CD4-positive, alpha-beta T cell treated with Interleukin-4 for 4 hours (primary cell): ENCODE measurements at regions not wholly inside any gene's neighbourhood (a gene's known extent, or its start where the extent isn't known, plus 50 kb on each side); places are given as distances from the start of the nearest gene placed in this dataset.

Source experiments
- DNase-seq: peaks from one replicate; pipeline ENCODE4 v3.0.0-alpha.2; 2020

DNA sequence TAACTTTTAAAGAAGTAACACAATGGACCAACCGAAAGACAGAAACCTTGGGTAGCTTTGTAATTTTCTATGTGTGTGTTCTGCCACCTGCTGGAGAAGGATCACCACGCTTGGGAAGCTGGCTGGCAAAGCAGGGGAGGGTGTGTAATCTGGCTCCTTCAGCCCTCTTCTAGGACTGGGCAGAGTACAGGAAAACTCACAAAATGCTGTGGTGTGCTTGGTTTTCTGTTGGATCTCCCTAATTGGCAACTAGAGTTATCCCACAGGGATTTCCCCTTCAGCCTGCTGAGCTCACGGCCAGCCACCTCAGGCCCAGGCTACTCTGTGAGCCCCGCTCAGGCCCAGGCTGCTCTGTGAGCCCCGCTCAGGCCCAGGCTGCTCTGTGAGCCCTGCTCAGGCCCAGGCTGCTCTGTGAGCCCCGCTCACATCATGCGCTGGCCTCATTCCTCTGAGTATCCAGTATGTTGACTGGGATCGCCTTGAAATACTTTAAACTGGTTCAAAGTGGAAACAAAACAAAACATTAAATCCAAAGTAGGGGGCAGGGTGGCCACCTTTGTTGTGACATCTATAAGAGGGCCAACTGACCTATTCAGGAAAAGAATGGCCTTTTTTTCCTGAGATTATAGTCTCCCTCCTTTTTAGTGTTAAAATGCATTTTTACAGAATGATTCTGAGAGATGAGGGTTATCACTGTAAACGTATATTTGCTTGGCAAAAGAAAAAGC lies 52.0 kb upstream of the RNU6-8 start:
- DNase-seq = peak; percentile 52

DNA sequence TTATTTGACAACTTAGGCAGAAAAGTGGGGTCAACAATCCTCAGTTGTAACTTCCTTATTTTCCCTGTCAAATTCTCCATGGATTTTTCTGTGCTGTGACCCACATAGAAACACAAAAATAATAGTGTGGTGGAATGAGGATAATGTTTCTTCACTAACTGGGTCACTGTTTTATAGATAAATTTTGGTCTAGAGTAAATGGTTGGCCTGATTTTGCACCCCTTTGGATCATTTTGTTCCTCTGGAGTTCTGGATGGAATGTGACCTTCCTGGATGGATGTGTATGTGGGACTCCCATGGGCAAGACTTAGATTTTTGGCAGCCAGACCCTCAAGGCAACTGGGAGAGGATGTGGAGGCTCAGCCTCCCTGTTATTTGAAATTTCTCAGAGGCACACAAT lies 52.7 kb upstream of the RNU6-8 start:
- DNase-seq = no peak

DNA sequence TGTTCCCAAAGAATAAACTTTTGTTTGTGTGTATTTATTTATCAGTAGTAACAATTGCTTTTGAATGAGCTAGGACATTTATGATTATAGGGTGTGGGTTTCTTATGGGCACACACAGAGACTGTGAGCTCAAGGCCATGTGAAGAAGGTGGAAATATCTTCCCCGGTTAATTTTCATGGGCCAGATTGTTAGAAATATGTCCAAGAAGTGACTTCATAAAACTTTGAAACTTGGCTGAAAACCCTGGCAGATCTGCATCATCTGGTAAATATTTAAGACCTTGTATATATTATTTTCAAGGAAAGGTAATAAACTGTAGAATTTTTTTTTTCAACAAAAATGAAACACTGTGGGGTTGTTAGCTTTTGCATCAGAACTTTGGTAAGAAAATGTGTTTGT lies 53.5 kb upstream of the RNU6-8 start:
- DNase-seq = no peak

DNA sequence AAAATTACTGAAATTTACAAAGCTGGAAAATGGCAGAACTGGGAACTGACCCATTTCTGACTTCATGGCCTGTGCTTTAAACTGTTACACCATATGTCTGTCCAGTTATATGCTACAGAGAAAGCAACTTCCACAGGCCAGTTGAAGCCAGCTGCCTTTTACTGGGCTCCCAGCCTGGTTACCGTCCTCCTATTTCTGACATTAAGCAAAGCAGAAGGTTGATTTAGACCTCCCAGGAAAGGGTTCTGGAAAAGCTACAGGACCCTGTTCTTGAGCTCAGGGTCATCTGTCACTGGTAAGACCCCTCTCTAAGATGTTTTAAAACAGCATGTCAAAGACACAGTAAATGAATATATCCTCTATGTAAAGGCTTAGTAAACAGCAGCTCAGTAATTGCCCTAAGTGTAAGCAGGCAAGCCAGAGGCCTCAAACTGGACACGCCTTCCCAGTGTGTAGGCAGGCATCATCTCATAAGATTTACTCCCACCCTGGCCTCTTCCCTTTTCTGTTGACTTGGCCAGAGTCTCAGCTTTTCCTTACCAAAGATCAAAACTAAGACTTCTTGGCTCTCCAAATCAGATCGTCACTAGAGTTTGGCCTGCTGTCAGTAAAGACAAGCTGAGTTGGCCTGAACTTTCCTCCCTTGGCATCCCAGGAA lies 55.4 kb upstream of the RNU6-8 start:
- no peak for DNase-seq

DNA sequence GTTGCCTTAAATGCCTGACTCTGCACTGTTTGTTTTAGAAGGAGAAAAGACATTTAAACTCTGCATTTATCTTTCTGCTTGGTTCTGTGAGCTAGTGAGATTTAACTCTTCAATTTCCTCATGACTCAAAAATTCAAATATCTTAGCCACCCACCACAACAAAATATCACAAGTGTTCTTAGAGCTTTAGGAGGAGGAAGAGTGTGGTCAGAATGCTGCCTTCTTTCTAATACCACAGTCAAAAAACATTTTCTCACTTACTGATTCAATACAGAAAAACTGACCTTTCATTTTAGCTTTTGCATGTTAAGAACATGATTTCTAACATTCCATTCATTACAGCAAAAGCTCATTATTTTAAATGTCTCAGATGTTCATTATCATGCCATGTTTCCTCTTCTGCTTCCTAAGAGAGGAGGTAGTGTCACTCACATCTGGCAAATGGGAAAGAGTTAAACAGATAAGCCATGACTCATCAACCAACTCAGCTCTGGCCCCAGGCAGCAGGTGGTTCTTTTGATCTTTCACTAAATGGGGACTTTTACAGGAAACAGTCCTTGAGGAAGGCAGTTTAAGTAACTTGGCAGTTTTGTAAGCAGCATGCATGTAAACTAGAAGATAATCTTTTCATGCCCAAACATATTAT lies 56.4 kb upstream of the RNU6-8 start:
- DNase-seq = no peak

DNA sequence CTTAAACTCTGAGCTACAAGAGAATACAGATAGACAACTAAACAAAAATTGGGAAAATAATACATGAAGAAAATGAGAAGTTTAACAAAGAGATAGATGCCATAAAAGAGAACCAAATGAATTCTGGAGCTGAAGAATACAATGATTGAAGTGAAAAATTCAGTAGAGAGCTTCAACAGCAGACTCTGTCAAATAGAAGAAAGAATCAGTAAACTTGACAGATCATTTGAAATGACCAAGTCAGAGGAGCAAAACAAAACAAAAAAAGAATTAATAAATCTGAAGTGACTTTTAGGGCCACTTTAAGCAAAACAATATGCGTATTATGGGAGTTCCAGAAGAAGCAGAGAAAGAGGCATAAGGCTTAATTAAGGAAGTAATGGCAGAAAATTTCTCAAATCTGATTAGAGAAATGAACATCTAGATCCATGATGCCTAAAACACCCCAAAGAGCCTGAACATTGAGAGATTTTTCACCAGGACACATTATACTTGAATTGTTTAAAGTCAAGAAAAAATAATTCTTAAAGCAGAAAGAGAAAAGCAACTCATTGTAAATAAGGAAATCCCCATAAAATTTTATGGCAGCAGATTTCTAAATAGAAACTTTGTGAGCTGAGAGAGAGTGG lies 61.0 kb upstream of the RNU6-8 start:
- DNase-seq = no peak

DNA sequence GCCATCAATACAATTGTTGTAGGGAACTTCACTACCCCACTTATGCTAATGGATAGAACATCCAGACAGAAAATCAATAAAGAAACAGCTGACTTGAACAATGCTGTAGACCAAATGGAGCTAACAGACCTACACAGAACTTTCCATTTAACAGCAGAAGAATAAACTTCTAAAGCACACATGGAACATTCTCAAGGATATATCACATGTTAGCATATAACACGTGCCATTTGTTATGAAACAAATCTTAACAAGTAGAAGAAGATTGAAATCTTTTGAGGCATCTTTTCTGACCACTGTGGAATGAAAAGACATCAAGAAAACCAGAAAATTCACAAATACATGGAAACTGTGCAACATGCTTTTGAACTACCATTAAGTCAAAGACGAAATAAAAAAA lies 62.5 kb upstream of the RNU6-8 start:
- DNase-seq = no peak

DNA sequence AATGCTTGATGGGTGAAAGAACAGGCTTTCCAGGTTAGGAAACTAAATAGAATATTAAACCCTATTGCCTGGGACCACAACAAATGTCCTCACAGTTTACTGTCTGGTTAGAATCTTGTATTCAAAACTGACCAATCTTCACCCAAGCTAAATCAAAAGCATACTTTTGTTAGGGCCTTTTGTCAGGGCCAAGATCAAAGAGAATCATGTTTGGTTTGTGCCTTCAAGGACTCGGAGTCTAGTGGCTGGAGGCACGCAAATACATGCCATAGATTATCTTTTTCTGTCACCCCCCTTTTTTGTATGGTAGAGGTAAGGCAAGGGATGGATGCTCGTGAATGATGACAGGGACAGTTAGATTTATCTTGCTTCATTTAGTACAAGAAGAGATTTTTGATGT lies 51.1 kb upstream of the AKAP6 start:
- DNase-seq = no peak
